Endodermal cell (in vitro differentiated cells): ENCODE measurements at regions not wholly inside any gene's neighbourhood (a gene's known extent, or its start where the extent isn't known, plus 50 kb on each side); places are given as distances from the start of the nearest gene placed in this dataset.

Experiments
- DNase-seq: peaks from one replicate; pipeline ENCODE4 v3.0.0-alpha.2; 2017
- H3K27ac ChIP-seq: 2 replicates; pipeline ENCODE4 v1.5.1; 2013; ENCODE audit warnings: mild to moderate bottlenecking, low read depth, low read length, moderate library complexity
- H3K27me3 ChIP-seq: 2 replicates; pipeline ENCODE4 v1.6.1; 2013; ENCODE audit warnings: mild to moderate bottlenecking, low read length, moderate library complexity; ENCODE audit not compliant: insufficient read depth, control insufficient read depth, poor library complexity, severe bottlenecking
- H3K36me3 ChIP-seq: 2 replicates; pipeline ENCODE4 v1.7.0; 2013; ENCODE audit warnings: mild to moderate bottlenecking, low read length, moderate library complexity; ENCODE audit not compliant: control insufficient read depth, insufficient read depth
- H3K4me1 ChIP-seq: one replicate; pipeline ENCODE4 v1.7.0; 2013; ENCODE audit warnings: low read length; ENCODE audit not compliant: control insufficient read depth, insufficient read depth
- H3K4me3 ChIP-seq: 2 replicates; pipeline ENCODE4 v1.5.1; 2013; ENCODE audit warnings: mild to moderate bottlenecking, low read length, moderate library complexity
- H3K9ac ChIP-seq: 2 replicates; pipeline ENCODE4 v1.6.1; 2013; ENCODE audit warnings: mild to moderate bottlenecking, low read length, moderate library complexity; ENCODE audit not compliant: poor library complexity, severe bottlenecking; ENCODE audit errors: extremely low read depth
- H3K9me3 ChIP-seq: 2 replicates; pipeline ENCODE4 v1.6.1; 2013; ENCODE audit warnings: mild to moderate bottlenecking, low read length, moderate library complexity; ENCODE audit not compliant: control insufficient read depth
- H3K27ac Mint-ChIP-seq: 2 replicates; pipeline ENCODE4 v1.8.0; 2020; ENCODE audit warnings: mixed read lengths
- H3K27me3 Mint-ChIP-seq: 2 replicates; pipeline ENCODE4 v1.8.0; 2021; ENCODE audit warnings: mild to moderate bottlenecking, mixed read lengths; ENCODE audit not compliant: insufficient read depth
- H3K36me3 Mint-ChIP-seq: 2 replicates; pipeline ENCODE4 v1.8.0; 2020; ENCODE audit warnings: low read depth, mixed read lengths
- H3K4me1 Mint-ChIP-seq: 2 replicates; pipeline ENCODE4 v1.8.0; 2020; ENCODE audit warnings: mixed read lengths
- H3K4me3 Mint-ChIP-seq: 2 replicates; pipeline ENCODE4 v1.8.0; 2020; ENCODE audit warnings: mild to moderate bottlenecking, moderate library complexity, mixed read lengths
- H3K9me3 Mint-ChIP-seq: 2 replicates; pipeline ENCODE4 v1.8.0; 2020; ENCODE audit warnings: mild to moderate bottlenecking, mixed read lengths
- WGBS, 2 experiments: methylation state at CpG; one replicate each; pipeline versions ENCODE4 v1.1.5 to v1.1.7; 2013; ENCODE audit warnings: missing lambda C conversion rate in 2 of 2, mixed read lengths in 1 of 2; ENCODE audit not compliant: insufficient coverage in 1 of 2, insufficient read length in 1 of 2; 5-methylcytosine and 5-hydroxymethylcytosine counted together
- TF ChIP-seq, protein P1 (sequence below): fragments of 200-600 bp; sonication (generic); conservative IDR thresholded peaks from 2 replicates; pipeline ENCODE4 v1.5.0; 2021; ENCODE audit warnings: antibody characterized with exemption, mild to moderate bottlenecking

DNA sequence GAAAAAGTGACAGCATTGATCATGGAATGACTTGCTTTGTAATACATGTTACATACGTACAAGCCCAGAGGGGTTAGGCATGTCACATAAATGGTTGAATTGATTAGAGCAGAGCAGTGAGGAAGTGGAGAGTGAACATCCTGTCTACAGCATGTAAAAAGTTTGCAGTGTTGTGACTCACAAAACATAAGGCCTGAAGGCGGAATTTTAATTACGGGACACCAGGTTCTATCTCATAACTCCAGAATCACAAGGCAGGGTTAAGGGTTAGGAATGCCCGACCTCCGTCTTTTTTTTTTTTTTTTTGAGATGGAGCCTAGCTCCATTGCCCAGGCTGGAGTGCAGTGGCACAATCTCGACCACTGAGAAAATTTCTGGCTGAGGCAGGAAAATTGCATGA lies 83.9 kb downstream of the MUC16 start:
- Histone ChIP-seq H3K36me3 (no peaks in the 10 kb centered on the region), H3K4me1 (no peaks in the 10 kb centered on the region), H3K9me3 (peaks cover 55% of the 10 kb centered on the region), H3K27ac (no peak overlapping the region), H3K4me3 (no peak overlapping the region), H3K27me3 (no peaks in the 10 kb centered on the region), H3K9ac (no peak overlapping the region)
- H3K27me3 Mint-ChIP-seq: no peaks in the 10 kb centered on the region
- TF ChIP-seq, protein P1, sequence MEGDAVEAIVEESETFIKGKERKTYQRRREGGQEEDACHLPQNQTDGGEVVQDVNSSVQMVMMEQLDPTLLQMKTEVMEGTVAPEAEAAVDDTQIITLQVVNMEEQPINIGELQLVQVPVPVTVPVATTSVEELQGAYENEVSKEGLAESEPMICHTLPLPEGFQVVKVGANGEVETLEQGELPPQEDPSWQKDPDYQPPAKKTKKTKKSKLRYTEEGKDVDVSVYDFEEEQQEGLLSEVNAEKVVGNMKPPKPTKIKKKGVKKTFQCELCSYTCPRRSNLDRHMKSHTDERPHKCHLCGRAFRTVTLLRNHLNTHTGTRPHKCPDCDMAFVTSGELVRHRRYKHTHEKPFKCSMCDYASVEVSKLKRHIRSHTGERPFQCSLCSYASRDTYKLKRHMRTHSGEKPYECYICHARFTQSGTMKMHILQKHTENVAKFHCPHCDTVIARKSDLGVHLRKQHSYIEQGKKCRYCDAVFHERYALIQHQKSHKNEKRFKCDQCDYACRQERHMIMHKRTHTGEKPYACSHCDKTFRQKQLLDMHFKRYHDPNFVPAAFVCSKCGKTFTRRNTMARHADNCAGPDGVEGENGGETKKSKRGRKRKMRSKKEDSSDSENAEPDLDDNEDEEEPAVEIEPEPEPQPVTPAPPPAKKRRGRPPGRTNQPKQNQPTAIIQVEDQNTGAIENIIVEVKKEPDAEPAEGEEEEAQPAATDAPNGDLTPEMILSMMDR: no peak
- no peak for DNase-seq
- no peaks in the 10 kb centered on the region for H3K4me1 Mint-ChIP-seq
- 79 to 93% methylated on average over 3 to 6 of the region's 6 CpGs for WGBS, 2 experiments
- H3K9me3 Mint-ChIP-seq: peaks cover 88% of the 10 kb centered on the region
- H3K36me3 Mint-ChIP-seq: peaks cover 5% of the 10 kb centered on the region
- H3K4me3 Mint-ChIP-seq: no peak overlapping the region
- H3K27ac Mint-ChIP-seq: no peak overlapping the region

DNA sequence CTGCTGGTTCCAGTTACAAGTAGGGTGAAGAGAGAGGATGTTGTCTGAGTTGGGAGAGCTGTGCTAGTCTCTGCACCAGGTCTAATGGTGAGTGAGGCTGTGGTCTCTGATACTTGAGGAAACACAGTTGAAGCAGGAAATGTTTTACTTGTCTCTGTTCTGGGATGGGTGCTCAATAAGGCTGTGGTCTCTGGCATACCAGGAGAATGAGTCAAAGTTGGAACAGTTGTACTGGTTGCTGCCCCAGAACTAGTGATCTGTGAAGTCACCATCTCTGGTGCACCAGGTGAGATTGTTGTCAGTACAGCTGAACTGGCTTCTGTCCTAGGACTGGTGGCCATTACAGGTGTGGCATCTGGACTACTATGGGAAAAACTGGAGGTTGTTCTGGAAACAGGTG lies 74.7 kb downstream of the MUC16 start:
- TF ChIP-seq, protein P1: no peak
- DNase-seq: no peak
- Mint-ChIP-seq H3K36me3 (peaks cover 4% of the 10 kb centered on the region), H3K27ac (no peak overlapping the region), H3K4me1 (no peaks in the 10 kb centered on the region), H3K27me3 (no peaks in the 10 kb centered on the region), H3K9me3 (peaks cover 96% of the 10 kb centered on the region), H3K4me3 (no peak overlapping the region)
- Histone ChIP-seq H3K4me3 (no peak overlapping the region), H3K36me3 (no peaks in the 10 kb centered on the region), H3K4me1 (no peaks in the 10 kb centered on the region), H3K27me3 (no peaks in the 10 kb centered on the region), H3K27ac (no peak overlapping the region), H3K9me3 (peaks cover 61% of the 10 kb centered on the region), H3K9ac (no peak overlapping the region)

DNA sequence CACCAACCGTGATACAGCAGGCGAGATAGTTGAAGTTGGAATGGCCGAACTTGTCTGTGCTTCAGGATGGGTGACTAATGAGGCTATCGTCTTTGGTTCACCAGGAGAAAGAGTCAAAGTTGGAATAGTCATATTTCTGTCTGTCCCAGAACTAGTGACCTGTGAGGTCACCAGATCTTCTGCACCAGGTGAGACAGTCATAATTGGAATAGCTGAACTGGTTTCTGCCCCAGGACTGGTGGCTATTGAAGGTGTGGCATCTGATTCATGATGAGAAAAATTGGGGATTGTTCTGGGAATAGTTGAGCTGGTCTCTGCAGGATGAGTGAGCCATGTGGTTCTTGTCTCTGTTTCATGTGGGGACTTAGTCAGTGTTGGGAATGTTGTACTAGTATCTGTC lies 71.6 kb downstream of the MUC16 start:
- Histone ChIP-seq H3K36me3 (no peaks in the 10 kb centered on the region), H3K4me1 (no peaks in the 10 kb centered on the region), H3K9me3 (peaks cover 79% of the 10 kb centered on the region), H3K9ac (no peak overlapping the region), H3K27ac (no peak overlapping the region), H3K27me3 (no peaks in the 10 kb centered on the region), H3K4me3 (no peak overlapping the region)
- no peak for DNase-seq
- H3K4me3 Mint-ChIP-seq: no peak overlapping the region
- TF ChIP-seq, protein P1: no peak
- no peak overlapping the region for H3K27ac Mint-ChIP-seq
- WGBS, 2 experiments: 71 to 73% methylated on average over 1 to 4 of the region's 4 CpGs
- peaks cover 1% of the 10 kb centered on the region for H3K36me3 Mint-ChIP-seq
- H3K27me3 Mint-ChIP-seq: no peaks in the 10 kb centered on the region
- no peaks in the 10 kb centered on the region for H3K4me1 Mint-ChIP-seq
- H3K9me3 Mint-ChIP-seq: peaks cover 98% of the 10 kb centered on the region
